HG02798 (cell line): ENCODE measurements at regions not wholly inside any gene's neighbourhood (a gene's known extent, or its start where the extent isn't known, plus 50 kb on each side); places are given as distances from the start of the nearest gene placed in this dataset.

Experiments
- ATAC-seq: cut with Tn5 transposase; IDR thresholded peaks from one replicate; pipeline ENCODE4 v1.9.1; 2021; ENCODE audit warnings: mild to moderate bottlenecking; ENCODE audit not compliant: unreplicated experiment, poor library complexity

GRCh38 chr3:166169681-166170080 is 332.5 kb upstream of the BCHE start:
- ATAC-seq, result no peak

GRCh38 chr3:166127969-166128368 is 290.7 kb upstream of the BCHE start:
- ATAC-seq, result no peak

- ATAC-seq, result no peak
Observed at GRCh38 chr3:166125179-166125578, 288.0 kb upstream of the BCHE start.

GRCh38 chr3:166123576-166123975 is 286.4 kb upstream of the BCHE start:
- no peak for ATAC-seq

- ATAC-seq, result no peak
Observed at GRCh38 chr3:166123088-166123487, 285.9 kb upstream of the BCHE start.

- no peak for ATAC-seq
Observed at GRCh38 chr3:166118049-166118448, 280.8 kb upstream of the BCHE start.

- ATAC-seq, result no peak
Observed at GRCh38 chr3:166114448-166114847, 277.2 kb upstream of the BCHE start.

- no peak for ATAC-seq
Observed at GRCh38 chr3:166111562-166111961, 274.3 kb upstream of the BCHE start.

- ATAC-seq, result no peak
Observed at GRCh38 chr3:166110102-166110501, 272.9 kb upstream of the BCHE start.

GRCh38 chr3:166104938-166105337 is 267.7 kb upstream of the BCHE start:
- ATAC-seq, result no peak

- ATAC-seq, result no peak
Observed at GRCh38 chr3:166100730-166101129, 263.5 kb upstream of the BCHE start.

- ATAC-seq, result no peak
Observed at GRCh38 chr3:166089575-166089974, 252.4 kb upstream of the BCHE start.

- ATAC-seq, result no peak
Observed at GRCh38 chr3:166085164-166085856, 248.1 kb upstream of the BCHE start.

GRCh38 chr3:166080096-166080495 is 242.9 kb upstream of the BCHE start:
- no peak for ATAC-seq

GRCh38 chr3:166071831-166072230 is 234.6 kb upstream of the BCHE start:
- no peak for ATAC-seq

GRCh38 chr3:166064476-166064875 is 227.3 kb upstream of the BCHE start:
- no peak for ATAC-seq

- no peak for ATAC-seq
Observed at GRCh38 chr3:166060789-166061479, 223.7 kb upstream of the BCHE start.

GRCh38 chr3:166052440-166052839 is 215.2 kb upstream of the BCHE start:
- ATAC-seq, result no peak

GRCh38 chr3:166029507-166029906 is 192.3 kb upstream of the BCHE start:
- no peak for ATAC-seq

- no peak for ATAC-seq
Observed at GRCh38 chr3:166013073-166013679, 176.0 kb upstream of the BCHE start.

- ATAC-seq, result no peak
Observed at GRCh38 chr3:166011771-166012170, 174.5 kb upstream of the BCHE start.

- no peak for ATAC-seq
Observed at GRCh38 chr3:166005126-166005525, 167.9 kb upstream of the BCHE start.
